GM23338 (cell line): ENCODE measurements at regions not wholly inside any gene's neighbourhood (a gene's known extent, or its start where the extent isn't known, plus 50 kb on each side); places are given as distances from the start of the nearest gene placed in this dataset.

Experiments
- CREB1 ChIP-seq: fragments of 250-450 bp; sonication (Bioruptor Pico); IDR thresholded peaks from 2 replicates; pipeline ENCODE4 v1.5.0; 2020; ENCODE audit warnings: low read depth, mild to moderate bottlenecking, moderate library complexity
- EZH2 ChIP-seq: fragments of 200-600 bp; sonication (generic); IDR thresholded peaks from one replicate; pipeline ENCODE4 v1.8.0; 2017; ENCODE audit warnings: antibody characterized with exemption, mild to moderate bottlenecking, low read depth; ENCODE audit not compliant: unreplicated experiment
- EZH2phosphoT487 ChIP-seq: fragments of 200-600 bp; sonication (generic); IDR thresholded peaks from one replicate; pipeline ENCODE4 v1.8.1; 2018; ENCODE audit warnings: antibody characterized with exemption; ENCODE audit not compliant: unreplicated experiment
- JUNB ChIP-seq: IDR thresholded peaks from one replicate; pipeline ENCODE4 v1.6.1; 2016; ENCODE audit warnings: antibody characterized with exemption; ENCODE audit not compliant: unreplicated experiment
- NANOG ChIP-seq: IDR thresholded peaks from 2 replicates; pipeline ENCODE4 v1.6.1; 2016; ENCODE audit warnings: antibody characterized with exemption, borderline replicate concordance
- POLR2AphosphoS5 ChIP-seq: IDR thresholded peaks from 2 replicates; pipeline ENCODE4 v1.6.1; 2016; ENCODE audit warnings: antibody characterized with exemption, low read depth
- ZNF114 ChIP-seq: fragments of 250-450 bp; sonication (Bioruptor Pico); IDR thresholded peaks from 2 replicates; pipeline ENCODE4 v1.5.0; 2020; ENCODE audit warnings: mild to moderate bottlenecking, moderate library complexity
- ZNF331 ChIP-seq: fragments of 250-450 bp; sonication (Bioruptor Pico); IDR thresholded peaks from 2 replicates; pipeline ENCODE4 v1.5.0; 2020; ENCODE audit warnings: low read depth, mild to moderate bottlenecking, moderate library complexity
- TF ChIP-seq, protein P1 (sequence below): IDR thresholded peaks from one replicate; pipeline ENCODE4 v1.6.1; 2018; ENCODE audit warnings: antibody characterized with exemption; ENCODE audit not compliant: unreplicated experiment
- TF ChIP-seq, protein P2 (sequence below), 2 experiments: fragments of 200-600 bp in 1 of 2; sonication (generic) in 1 of 2; conservative IDR thresholded peaks; 2 replicates each; pipeline versions ENCODE4 v1.5.1 to v1.6.1; 2016 to 2017; ENCODE audit warnings: antibody characterized with exemption in 2 of 2, low read depth in 2 of 2, mild to moderate bottlenecking in 2 of 2, moderate library complexity in 1 of 2
- TF ChIP-seq, protein P3 (sequence below): IDR thresholded peaks from 2 replicates; pipeline ENCODE4 v1.6.1; 2016; ENCODE audit warnings: antibody characterized with exemption
- TF ChIP-seq, protein P4 (sequence below): fragments of 250-450 bp; sonication (Bioruptor Pico); IDR thresholded peaks from 2 replicates; pipeline ENCODE4 v1.5.0; 2020; ENCODE audit warnings: mild to moderate bottlenecking, moderate library complexity

DNA sequence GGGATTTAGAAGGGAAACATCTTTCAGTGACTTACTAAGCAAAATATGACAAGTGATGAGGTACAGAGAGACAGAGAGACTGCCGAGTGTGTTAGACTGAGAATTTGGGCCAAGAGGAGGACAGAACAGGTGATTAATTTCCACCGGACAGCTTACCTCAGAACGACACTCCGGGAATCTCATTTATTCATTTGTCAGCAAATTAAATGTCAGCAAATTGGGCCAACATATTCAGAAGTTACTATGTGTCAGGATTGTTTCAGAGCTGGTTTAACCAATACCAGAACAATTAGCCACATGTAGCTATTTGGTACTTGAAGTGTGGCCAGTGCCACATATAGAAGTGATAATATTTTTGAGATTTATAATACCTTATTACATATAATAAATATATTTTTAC is 232.6 kb upstream of the CNTN3 start:
- TF ChIP-seq CREB1, result no peak
- TF ChIP-seq EZH2, result no peak
- TF ChIP-seq, protein P1, sequence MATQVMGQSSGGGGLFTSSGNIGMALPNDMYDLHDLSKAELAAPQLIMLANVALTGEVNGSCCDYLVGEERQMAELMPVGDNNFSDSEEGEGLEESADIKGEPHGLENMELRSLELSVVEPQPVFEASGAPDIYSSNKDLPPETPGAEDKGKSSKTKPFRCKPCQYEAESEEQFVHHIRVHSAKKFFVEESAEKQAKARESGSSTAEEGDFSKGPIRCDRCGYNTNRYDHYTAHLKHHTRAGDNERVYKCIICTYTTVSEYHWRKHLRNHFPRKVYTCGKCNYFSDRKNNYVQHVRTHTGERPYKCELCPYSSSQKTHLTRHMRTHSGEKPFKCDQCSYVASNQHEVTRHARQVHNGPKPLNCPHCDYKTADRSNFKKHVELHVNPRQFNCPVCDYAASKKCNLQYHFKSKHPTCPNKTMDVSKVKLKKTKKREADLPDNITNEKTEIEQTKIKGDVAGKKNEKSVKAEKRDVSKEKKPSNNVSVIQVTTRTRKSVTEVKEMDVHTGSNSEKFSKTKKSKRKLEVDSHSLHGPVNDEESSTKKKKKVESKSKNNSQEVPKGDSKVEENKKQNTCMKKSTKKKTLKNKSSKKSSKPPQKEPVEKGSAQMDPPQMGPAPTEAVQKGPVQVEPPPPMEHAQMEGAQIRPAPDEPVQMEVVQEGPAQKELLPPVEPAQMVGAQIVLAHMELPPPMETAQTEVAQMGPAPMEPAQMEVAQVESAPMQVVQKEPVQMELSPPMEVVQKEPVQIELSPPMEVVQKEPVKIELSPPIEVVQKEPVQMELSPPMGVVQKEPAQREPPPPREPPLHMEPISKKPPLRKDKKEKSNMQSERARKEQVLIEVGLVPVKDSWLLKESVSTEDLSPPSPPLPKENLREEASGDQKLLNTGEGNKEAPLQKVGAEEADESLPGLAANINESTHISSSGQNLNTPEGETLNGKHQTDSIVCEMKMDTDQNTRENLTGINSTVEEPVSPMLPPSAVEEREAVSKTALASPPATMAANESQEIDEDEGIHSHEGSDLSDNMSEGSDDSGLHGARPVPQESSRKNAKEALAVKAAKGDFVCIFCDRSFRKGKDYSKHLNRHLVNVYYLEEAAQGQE, result no peak
- TF ChIP-seq, protein P2, sequence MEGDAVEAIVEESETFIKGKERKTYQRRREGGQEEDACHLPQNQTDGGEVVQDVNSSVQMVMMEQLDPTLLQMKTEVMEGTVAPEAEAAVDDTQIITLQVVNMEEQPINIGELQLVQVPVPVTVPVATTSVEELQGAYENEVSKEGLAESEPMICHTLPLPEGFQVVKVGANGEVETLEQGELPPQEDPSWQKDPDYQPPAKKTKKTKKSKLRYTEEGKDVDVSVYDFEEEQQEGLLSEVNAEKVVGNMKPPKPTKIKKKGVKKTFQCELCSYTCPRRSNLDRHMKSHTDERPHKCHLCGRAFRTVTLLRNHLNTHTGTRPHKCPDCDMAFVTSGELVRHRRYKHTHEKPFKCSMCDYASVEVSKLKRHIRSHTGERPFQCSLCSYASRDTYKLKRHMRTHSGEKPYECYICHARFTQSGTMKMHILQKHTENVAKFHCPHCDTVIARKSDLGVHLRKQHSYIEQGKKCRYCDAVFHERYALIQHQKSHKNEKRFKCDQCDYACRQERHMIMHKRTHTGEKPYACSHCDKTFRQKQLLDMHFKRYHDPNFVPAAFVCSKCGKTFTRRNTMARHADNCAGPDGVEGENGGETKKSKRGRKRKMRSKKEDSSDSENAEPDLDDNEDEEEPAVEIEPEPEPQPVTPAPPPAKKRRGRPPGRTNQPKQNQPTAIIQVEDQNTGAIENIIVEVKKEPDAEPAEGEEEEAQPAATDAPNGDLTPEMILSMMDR (conservative IDR thresholded peaks at IDR 0.05; ENCODE audit: low read depth in 2 of 2), result no peak
- TF ChIP-seq ZNF114 (CRISPR knock-in tag), result no peak
- no peak for TF ChIP-seq EZH2phosphoT487
- TF ChIP-seq JUNB, result no peak
- TF ChIP-seq POLR2AphosphoS5, result no peak
- TF ChIP-seq, protein P3, sequence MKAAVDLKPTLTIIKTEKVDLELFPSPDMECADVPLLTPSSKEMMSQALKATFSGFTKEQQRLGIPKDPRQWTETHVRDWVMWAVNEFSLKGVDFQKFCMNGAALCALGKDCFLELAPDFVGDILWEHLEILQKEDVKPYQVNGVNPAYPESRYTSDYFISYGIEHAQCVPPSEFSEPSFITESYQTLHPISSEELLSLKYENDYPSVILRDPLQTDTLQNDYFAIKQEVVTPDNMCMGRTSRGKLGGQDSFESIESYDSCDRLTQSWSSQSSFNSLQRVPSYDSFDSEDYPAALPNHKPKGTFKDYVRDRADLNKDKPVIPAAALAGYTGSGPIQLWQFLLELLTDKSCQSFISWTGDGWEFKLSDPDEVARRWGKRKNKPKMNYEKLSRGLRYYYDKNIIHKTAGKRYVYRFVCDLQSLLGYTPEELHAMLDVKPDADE, result no peak
- TF ChIP-seq, protein P4, sequence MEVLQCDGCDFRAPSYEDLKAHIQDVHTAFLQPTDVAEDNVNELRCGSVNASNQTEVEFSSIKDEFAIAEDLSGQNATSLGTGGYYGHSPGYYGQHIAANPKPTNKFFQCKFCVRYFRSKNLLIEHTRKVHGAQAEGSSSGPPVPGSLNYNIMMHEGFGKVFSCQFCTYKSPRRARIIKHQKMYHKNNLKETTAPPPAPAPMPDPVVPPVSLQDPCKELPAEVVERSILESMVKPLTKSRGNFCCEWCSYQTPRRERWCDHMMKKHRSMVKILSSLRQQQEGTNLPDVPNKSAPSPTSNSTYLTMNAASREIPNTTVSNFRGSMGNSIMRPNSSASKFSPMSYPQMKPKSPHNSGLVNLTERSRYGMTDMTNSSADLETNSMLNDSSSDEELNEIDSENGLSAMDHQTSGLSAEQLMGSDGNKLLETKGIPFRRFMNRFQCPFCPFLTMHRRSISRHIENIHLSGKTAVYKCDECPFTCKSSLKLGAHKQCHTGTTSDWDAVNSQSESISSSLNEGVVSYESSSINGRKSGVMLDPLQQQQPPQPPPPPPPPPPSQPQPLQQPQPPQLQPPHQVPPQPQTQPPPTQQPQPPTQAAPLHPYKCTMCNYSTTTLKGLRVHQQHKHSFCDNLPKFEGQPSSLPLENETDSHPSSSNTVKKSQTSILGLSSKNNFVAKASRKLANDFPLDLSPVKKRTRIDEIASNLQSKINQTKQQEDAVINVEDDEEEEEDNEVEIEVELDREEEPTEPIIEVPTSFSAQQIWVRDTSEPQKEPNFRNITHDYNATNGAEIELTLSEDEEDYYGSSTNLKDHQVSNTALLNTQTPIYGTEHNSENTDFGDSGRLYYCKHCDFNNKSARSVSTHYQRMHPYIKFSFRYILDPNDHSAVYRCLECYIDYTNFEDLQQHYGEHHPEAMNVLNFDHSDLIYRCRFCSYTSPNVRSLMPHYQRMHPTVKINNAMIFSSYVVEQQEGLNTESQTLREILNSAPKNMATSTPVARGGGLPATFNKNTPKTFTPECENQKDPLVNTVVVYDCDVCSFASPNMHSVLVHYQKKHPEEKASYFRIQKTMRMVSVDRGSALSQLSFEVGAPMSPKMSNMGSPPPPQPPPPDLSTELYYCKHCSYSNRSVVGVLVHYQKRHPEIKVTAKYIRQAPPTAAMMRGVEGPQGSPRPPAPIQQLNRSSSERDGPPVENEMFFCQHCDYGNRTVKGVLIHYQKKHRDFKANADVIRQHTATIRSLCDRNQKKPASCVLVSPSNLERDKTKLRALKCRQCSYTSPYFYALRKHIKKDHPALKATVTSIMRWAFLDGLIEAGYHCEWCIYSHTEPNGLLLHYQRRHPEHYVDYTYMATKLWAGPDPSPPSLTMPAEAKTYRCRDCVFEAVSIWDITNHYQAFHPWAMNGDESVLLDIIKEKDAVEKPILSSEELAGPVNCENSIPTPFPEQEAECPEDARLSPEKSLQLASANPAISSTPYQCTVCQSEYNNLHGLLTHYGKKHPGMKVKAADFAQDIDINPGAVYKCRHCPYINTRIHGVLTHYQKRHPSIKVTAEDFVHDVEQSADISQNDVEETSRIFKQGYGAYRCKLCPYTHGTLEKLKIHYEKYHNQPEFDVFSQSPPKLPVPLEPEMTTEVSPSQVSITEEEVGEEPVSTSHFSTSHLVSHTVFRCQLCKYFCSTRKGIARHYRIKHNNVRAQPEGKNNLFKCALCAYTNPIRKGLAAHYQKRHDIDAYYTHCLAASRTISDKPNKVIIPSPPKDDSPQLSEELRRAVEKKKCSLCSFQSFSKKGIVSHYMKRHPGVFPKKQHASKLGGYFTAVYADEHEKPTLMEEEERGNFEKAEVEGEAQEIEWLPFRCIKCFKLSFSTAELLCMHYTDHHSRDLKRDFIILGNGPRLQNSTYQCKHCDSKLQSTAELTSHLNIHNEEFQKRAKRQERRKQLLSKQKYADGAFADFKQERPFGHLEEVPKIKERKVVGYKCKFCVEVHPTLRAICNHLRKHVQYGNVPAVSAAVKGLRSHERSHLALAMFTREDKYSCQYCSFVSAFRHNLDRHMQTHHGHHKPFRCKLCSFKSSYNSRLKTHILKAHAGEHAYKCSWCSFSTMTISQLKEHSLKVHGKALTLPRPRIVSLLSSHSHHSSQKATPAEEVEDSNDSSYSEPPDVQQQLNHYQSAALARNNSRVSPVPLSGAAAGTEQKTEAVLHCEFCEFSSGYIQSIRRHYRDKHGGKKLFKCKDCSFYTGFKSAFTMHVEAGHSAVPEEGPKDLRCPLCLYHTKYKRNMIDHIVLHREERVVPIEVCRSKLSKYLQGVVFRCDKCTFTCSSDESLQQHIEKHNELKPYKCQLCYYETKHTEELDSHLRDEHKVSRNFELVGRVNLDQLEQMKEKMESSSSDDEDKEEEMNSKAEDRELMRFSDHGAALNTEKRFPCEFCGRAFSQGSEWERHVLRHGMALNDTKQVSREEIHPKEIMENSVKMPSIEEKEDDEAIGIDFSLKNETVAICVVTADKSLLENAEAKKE (CRISPR knock-in tag), result no peak
- no peak for TF ChIP-seq ZNF331 (CRISPR knock-in tag)
- no peak for TF ChIP-seq NANOG
